ENCODE measurements at regions not wholly inside any gene's neighbourhood (a gene's known extent, or its start where the extent isn't known, plus 50 kb on each side); places are given as distances from the start of the nearest gene placed in this dataset.

DNA sequence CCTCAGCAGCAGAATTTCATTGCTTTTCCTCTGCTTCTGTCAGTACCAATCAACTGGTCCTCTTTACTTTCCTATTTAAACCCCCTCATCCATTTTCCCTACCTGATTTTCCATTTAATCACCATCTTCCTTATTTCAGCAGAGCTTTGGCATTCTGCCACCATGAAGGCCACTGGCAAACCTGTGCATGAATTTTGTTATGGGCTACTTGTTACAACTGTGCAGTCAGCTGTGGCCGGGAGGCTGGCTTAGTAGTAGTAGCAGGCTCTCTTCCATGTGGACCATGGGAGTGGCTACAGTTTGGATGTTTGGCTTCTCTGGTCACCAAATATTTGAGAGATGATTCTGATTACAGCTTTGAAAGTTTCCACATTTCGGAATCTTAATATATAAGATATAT, 976.6 kb upstream of the SEMA6A start:
- no peak for TF ChIP-seq POLR2A (IDR thresholded peaks at IDR 0.05; ENCODE audit: low read length)
- TF ChIP-seq GATA1 (IDR thresholded peaks at IDR 0.05; ENCODE audit: low read depth, low read length) = no peak
